Prostate gland (tissue), 2 donors: ENCODE measurements at regions not wholly inside any gene's neighbourhood (a gene's known extent, or its start where the extent isn't known, plus 50 kb on each side); places are given as distances from the start of the nearest gene placed in this dataset.

ENCODE experiments used
- DNase-seq: peaks from one replicate; pipeline ENCODE4 v3.0.0-alpha.2; 2019; ENCODE audit warnings: low spot score
- H3K27ac ChIP-seq, 2 donors: fragments of 200-600 bp; sonication (generic); 2 replicates each; pipeline ENCODE4 v1.5.1; 2017 to 2019
- H3K27me3 ChIP-seq: fragments of 200-600 bp; sonication (generic); replicated peaks from 2 replicates; pipeline ENCODE4 v1.5.1; 2019; ENCODE audit not compliant: insufficient read depth
- H3K36me3 ChIP-seq, 2 donors: fragments of 200-600 bp; sonication (generic); 1 replicate in 1 of 2; 2 replicates in 1 of 2; pipeline versions ENCODE4 v1.5.1 to v1.8.1; 2017 to 2019
- H3K4me1 ChIP-seq: fragments of 200-600 bp; sonication (generic); replicated peaks from 2 replicates; pipeline ENCODE4 v1.5.1; 2019
- H3K4me3 ChIP-seq, 2 donors: fragments of 200-600 bp; sonication (generic); 2 replicates each; pipeline ENCODE4 v1.5.1; 2017 to 2019
- H3K9me3 ChIP-seq: fragments of 200-600 bp; sonication (generic); 2 replicates; pipeline ENCODE4 v1.5.1; 2017
- CTCF ChIP-seq, 4 experiments: fragments of 200-600 bp in 2 of 4; fragments of 450-650 bp in 2 of 4; sonication (generic) in 2 of 4; IDR thresholded peaks; 1 replicate in 3 of 4; 2 replicates in 1 of 4; pipeline ENCODE4 v1.5.1; 2016 to 2019; ENCODE audit warnings: antibody characterized with exemption in 4 of 4, mild to moderate bottlenecking in 2 of 4, moderate library complexity in 2 of 4
- POLR2A ChIP-seq: fragments of 450-650 bp; IDR thresholded peaks from one replicate; pipeline ENCODE4 v1.6.1; 2016; ENCODE audit warnings: antibody characterized with exemption, mild to moderate bottlenecking
- POLR2AphosphoS5 ChIP-seq: sonication (generic); formaldehyde crosslinking; IDR thresholded peaks from one replicate; pipeline ENCODE4 v1.6.1; 2017; ENCODE audit warnings: antibody characterized with exemption
- WGBS: methylation state at CpG from one replicate; pipeline ENCODE4 v1.1.5; 2018; 5-methylcytosine and 5-hydroxymethylcytosine counted together
- intact Hi-C: fragments of 100-400 bp; cut with DNase I; formaldehyde crosslinking; loops from one replicate; pipeline ENCODE4 v1.14.2; 2022

GRCh38 chr14:65169351-65169750, 67.0 kb upstream of the MAX start:
- Histone ChIP-seq H3K9me3 (no peaks in the 10 kb centered on the region), H3K36me3 (no peaks in the 10 kb centered on the region), H3K4me3 (no peak overlapping the region), H3K27me3 (no peaks in the 10 kb centered on the region), H3K27ac (peak overlapping the region in 1 of 2 donors; percentile 5), H3K4me1 (no peaks in the 10 kb centered on the region)
- 71% methylated on average over 1 of the region's 1 CpG for WGBS
- DNase-seq, result no peak
- intact Hi-C loops, result loop anchor here (5.0 to 10.0 kb wide), 2 partner anchors 655 to 793 kb away; no protein-coding TSS in a partner anchor
- TF ChIP-seq POLR2AphosphoS5 (no peak), POLR2A (no peak), CTCF (IDR thresholded peaks at IDR 0.05) (no peak)

DNA sequence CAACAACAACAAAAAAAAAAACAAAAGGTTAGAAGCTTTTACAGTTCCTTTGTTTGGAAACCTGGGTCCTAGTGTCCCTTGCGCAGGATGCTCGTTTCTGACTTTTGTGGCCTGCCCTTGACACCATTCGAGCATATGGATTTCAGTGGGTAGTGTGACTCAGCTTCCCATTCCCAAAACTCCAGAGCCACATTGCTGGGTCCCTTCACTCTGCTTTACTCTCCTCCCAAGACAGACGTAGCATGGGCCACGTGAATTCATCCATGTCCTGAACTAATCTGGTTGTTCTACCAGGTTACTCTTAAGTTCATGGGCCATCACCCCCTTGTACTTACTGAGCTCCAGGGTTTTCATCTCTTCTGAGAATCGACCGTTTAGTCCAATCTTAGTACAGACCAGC, 68.0 kb upstream of the MAX start:
- 63% methylated on average over 7 of the region's 7 CpGs for WGBS
- intact Hi-C loops, result no loop called here

GRCh38 chr14:65170768-65171507, 68.6 kb upstream of the MAX start:
- no peaks in the 10 kb centered on the region for H3K36me3 ChIP-seq
- no peak for DNase-seq
- TF ChIP-seq CTCF (IDR thresholded peaks at IDR 0.05), result peak in 1 of 4 experiments; percentile 22
- TF ChIP-seq POLR2A, result no peak
- H3K27me3 ChIP-seq, result no peaks in the 10 kb centered on the region
- intact Hi-C loops, result no loop called here
- no peaks in the 10 kb centered on the region for H3K9me3 ChIP-seq
- H3K4me1 ChIP-seq, result no peaks in the 10 kb centered on the region
- 4% methylated on average over 17 of the region's 17 CpGs for WGBS
- no peak overlapping the region for H3K27ac ChIP-seq
- no peak overlapping the region for H3K4me3 ChIP-seq

More for the DNA sequence above, 68.0 kb upstream of the MAX start:
- no peak overlapping the region for H3K4me3 ChIP-seq
- H3K36me3 ChIP-seq, result no peaks in the 10 kb centered on the region
- no peak for TF ChIP-seq POLR2AphosphoS5
- no peak for TF ChIP-seq CTCF (IDR thresholded peaks at IDR 0.05)
- TF ChIP-seq POLR2A, result no peak
- H3K27ac ChIP-seq, result no peak overlapping the region
- H3K4me1 ChIP-seq, result no peaks in the 10 kb centered on the region
- DNase-seq, result no peak
- H3K27me3 ChIP-seq, result no peaks in the 10 kb centered on the region
- no peaks in the 10 kb centered on the region for H3K9me3 ChIP-seq

DNA sequence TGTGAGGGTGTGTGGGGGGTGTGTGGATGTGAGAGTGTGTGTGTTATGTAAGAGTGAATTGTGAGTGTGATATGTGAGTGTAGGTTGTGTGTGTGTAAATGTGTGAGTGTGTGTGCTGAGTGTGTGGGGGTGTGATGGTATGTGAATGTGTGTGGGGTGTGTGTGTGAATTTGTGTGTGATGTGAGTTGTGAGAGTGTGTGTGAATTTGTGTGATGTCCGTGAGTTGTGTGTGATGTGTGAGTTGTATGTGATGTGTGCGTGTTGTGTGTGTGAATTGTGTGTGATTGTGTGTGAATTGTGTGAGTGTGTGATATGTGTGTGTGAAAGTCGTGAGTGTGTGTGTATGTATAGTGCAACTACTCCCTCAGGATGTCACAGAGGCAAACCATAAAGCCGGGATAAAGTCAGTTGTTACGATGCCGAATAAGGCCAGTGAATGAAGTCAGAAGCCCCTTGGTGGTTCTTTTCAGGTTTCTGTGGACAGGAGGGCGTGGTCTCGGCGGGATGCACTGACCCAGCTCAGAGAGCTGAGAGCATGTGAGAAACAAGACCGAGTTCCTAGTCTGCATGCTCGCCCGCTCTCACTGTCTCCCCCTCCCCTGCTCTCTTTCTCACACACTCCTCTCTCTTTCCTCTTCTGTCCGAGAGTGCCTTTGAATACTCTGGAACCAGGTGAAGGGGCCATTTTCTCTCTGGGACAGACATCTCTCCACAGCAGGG, 71.8 kb upstream of the MAX start:
- no peaks in the 10 kb centered on the region for H3K36me3 ChIP-seq
- no peaks in the 10 kb centered on the region for H3K27me3 ChIP-seq
- no peaks in the 10 kb centered on the region for H3K4me1 ChIP-seq
- intact Hi-C loops, result no loop called here
- WGBS, result 36% methylated on average over 13 of the region's 13 CpGs
- no peak overlapping the region for H3K27ac ChIP-seq
- no peaks in the 10 kb centered on the region for H3K9me3 ChIP-seq
- TF ChIP-seq POLR2A, result no peak
- TF ChIP-seq POLR2AphosphoS5, result no peak
- no peak for TF ChIP-seq CTCF (IDR thresholded peaks at IDR 0.05)
- DNase-seq, result no peak
- H3K4me3 ChIP-seq, result no peak overlapping the region

DNA sequence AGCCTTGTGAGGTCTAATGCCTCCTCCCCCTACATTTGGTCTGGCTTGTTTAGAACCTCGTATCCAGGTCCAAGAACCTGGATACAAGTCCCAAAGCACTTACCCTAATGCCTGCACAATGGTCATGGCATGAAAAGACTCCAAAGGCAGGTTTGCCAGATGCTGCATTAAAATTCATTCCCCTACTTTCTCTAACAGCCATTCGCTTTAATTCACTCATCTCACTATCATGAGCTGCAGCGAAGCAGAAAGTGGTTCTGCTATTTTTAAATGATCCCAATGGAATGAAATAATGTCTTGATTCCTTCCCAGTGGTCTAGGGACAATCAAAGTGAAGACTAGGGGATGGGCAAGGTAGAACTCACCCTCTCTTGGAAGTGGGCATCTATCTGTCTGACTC, 72.5 kb upstream of the MAX start:
- no peaks in the 10 kb centered on the region for H3K36me3 ChIP-seq
- WGBS, result 73% methylated on average over 3 of the region's 3 CpGs
- no peak overlapping the region for H3K27ac ChIP-seq
- H3K4me1 ChIP-seq, result no peaks in the 10 kb centered on the region
- H3K9me3 ChIP-seq, result no peaks in the 10 kb centered on the region
- H3K27me3 ChIP-seq, result no peaks in the 10 kb centered on the region
- DNase-seq, result no peak
- H3K4me3 ChIP-seq, result no peak overlapping the region
- intact Hi-C loops, result no loop called here
- TF ChIP-seq POLR2AphosphoS5 (no peak), POLR2A (no peak), CTCF (IDR thresholded peaks at IDR 0.05) (no peak)
